HEK293 (cell line): ENCODE measurements at regions not wholly inside any gene's neighbourhood (a gene's known extent, or its start where the extent isn't known, plus 50 kb on each side); places are given as distances from the start of the nearest gene placed in this dataset.

Source experiments
- CTCF ChIA-PET: fragments of 350-600 bp; formaldehyde crosslinking; extraction: SDS; loops from one replicate; lab custom pipeline; 2021; ENCODE audit warnings: antibody characterized with exemption; lab: Yijun Ruan, JAX
- POLR2A ChIA-PET: fragments of 300-600 bp; formaldehyde crosslinking; extraction: SDS; loops from one replicate; lab custom pipeline; 2020; ENCODE audit warnings: antibody characterized with exemption, inconsistent platforms; lab: Yijun Ruan, JAX
- H3K27ac ChIP-seq: fragments of 200-500 bp; sonication (Bioruptor generic); 2 replicates; pipeline ENCODE4 v1.5.1; 2014; ENCODE audit warnings: low read depth, low read length, control low read depth, inconsistent platforms; ENCODE audit errors: extremely low read depth
- H3K36me3 ChIP-seq, 2 experiments: fragments of 200-500 bp in 1 of 2; sonication (Bioruptor generic) in 1 of 2; 1 replicate in 1 of 2; 2 replicates in 1 of 2; pipeline ENCODE4 v1.5.1; 2014 to 2017; ENCODE audit warnings: inconsistent platforms in 2 of 2, low read length in 2 of 2; ENCODE audit not compliant: control insufficient read depth in 2 of 2, insufficient read depth in 1 of 2
- H3K4me1 ChIP-seq: fragments of 200-500 bp; sonication (Bioruptor generic); 2 replicates; pipeline ENCODE4 v1.5.1; 2014; ENCODE audit warnings: mild to moderate bottlenecking, low read length, inconsistent platforms; ENCODE audit not compliant: control insufficient read depth, insufficient read depth
- H3K4me3 ChIP-seq: 2 replicates; pipeline ENCODE4 v1.5.1; 2011; ENCODE audit warnings: low read depth, mild to moderate bottlenecking, control low read depth, low read length, moderate library complexity
- H3K9me3 ChIP-seq: fragments of 200-500 bp; sonication (Bioruptor generic); 2 replicates; pipeline ENCODE4 v1.5.1; 2014; ENCODE audit warnings: low read depth, low read length, inconsistent platforms; ENCODE audit not compliant: control insufficient read depth, insufficient read depth
- BCL11B ChIP-seq: fragments of 450-650 bp; formaldehyde crosslinking; IDR thresholded peaks from 2 replicates; pipeline ENCODE4 v1.5.1; 2016; ENCODE audit warnings: low read depth, missing biosample characterization, missing genetic modification characterization
- CTCF ChIP-seq: fragments of 450-650 bp; formaldehyde crosslinking; IDR thresholded peaks from 2 replicates; pipeline ENCODE4 v1.5.1; 2016; ENCODE audit warnings: missing biosample characterization, missing genetic modification characterization
- EGR2 ChIP-seq: fragments of 450-650 bp; formaldehyde crosslinking; IDR thresholded peaks from 2 replicates; pipeline ENCODE4 v1.5.1; 2016; ENCODE audit warnings: low read depth, missing biosample characterization, missing genetic modification characterization
- HOXC10 ChIP-seq: sonication (generic); formaldehyde crosslinking; IDR thresholded peaks from 2 replicates; pipeline ENCODE4 v1.8.1; 2023; ENCODE audit warnings: mild to moderate bottlenecking, missing genetic modification reagents
- HOXD13 ChIP-seq: sonication (generic); formaldehyde crosslinking; IDR thresholded peaks from 2 replicates; pipeline ENCODE4 v1.8.0; 2022; ENCODE audit warnings: missing genetic modification reagents, borderline replicate concordance
- IKZF3 ChIP-seq: fragments of 450-650 bp; IDR thresholded peaks from 2 replicates; pipeline ENCODE4 v1.5.0; 2018; ENCODE audit warnings: missing biosample characterization, mild to moderate bottlenecking, missing genetic modification characterization, moderate library complexity
- SCRT1 ChIP-seq: fragments of 450-650 bp; formaldehyde crosslinking; IDR thresholded peaks from 2 replicates; pipeline ENCODE4 v1.5.1; 2016; ENCODE audit warnings: missing biosample characterization, missing genetic modification characterization, borderline replicate concordance
- SP7 ChIP-seq: fragments of 450-650 bp; formaldehyde crosslinking; IDR thresholded peaks from 2 replicates; pipeline ENCODE4 v1.5.1; 2016; ENCODE audit warnings: missing biosample characterization, missing genetic modification characterization
- TRIM28 ChIP-seq: IDR thresholded peaks from 2 replicates; pipeline ENCODE4 v1.6.1; 2011; ENCODE audit warnings: low read length, control low read depth, borderline replicate concordance
- YY2 ChIP-seq: fragments of 450-650 bp; formaldehyde crosslinking; IDR thresholded peaks from 2 replicates; pipeline ENCODE4 v1.5.1; 2016; ENCODE audit warnings: missing biosample characterization, missing genetic modification characterization
- ZBTB20 ChIP-seq: fragments of 450-650 bp; formaldehyde crosslinking; IDR thresholded peaks from 2 replicates; pipeline ENCODE4 v1.5.1; 2016; ENCODE audit warnings: missing biosample characterization, missing genetic modification characterization
- ZFHX2 ChIP-seq: fragments of 450-650 bp; formaldehyde crosslinking; conservative IDR thresholded peaks from 2 replicates; pipeline ENCODE4 v1.5.1; 2016; ENCODE audit warnings: missing biosample characterization, missing genetic modification characterization
- ZFP41 ChIP-seq: fragments of 450-650 bp; formaldehyde crosslinking; IDR thresholded peaks from 2 replicates; pipeline ENCODE4 v1.5.1; 2016; ENCODE audit warnings: missing biosample characterization, missing genetic modification characterization, borderline replicate concordance
- ZFP69B ChIP-seq: fragments of 450-650 bp; formaldehyde crosslinking; IDR thresholded peaks from 2 replicates; pipeline ENCODE4 v1.5.1; 2016; ENCODE audit warnings: missing biosample characterization, missing genetic modification characterization
- ZNF132 ChIP-seq: fragments of 450-650 bp; formaldehyde crosslinking; IDR thresholded peaks from 2 replicates; pipeline ENCODE4 v1.5.1; 2017; ENCODE audit warnings: missing biosample characterization, missing genetic modification characterization, borderline replicate concordance
- ZNF157 ChIP-seq: fragments of 450-650 bp; formaldehyde crosslinking; IDR thresholded peaks from 2 replicates; pipeline ENCODE4 v1.5.1; 2016; ENCODE audit warnings: missing biosample characterization, missing genetic modification characterization
- ZNF202 ChIP-seq: fragments of 450-650 bp; formaldehyde crosslinking; IDR thresholded peaks from 2 replicates; pipeline ENCODE4 v1.5.1; 2016; ENCODE audit warnings: missing biosample characterization, missing genetic modification characterization, borderline replicate concordance
- ZNF302 ChIP-seq: fragments of 450-650 bp; formaldehyde crosslinking; IDR thresholded peaks from 2 replicates; pipeline ENCODE4 v1.5.1; 2016; ENCODE audit warnings: missing biosample characterization, missing genetic modification characterization, low read depth
- ZNF324 ChIP-seq: fragments of 450-650 bp; formaldehyde crosslinking; IDR thresholded peaks from 2 replicates; pipeline ENCODE4 v1.5.1; 2016; ENCODE audit warnings: missing biosample characterization, missing genetic modification characterization
- ZNF362 ChIP-seq: fragments of 450-650 bp; formaldehyde crosslinking; IDR thresholded peaks from 2 replicates; pipeline ENCODE4 v1.5.1; 2016; ENCODE audit warnings: missing biosample characterization, missing genetic modification characterization
- ZNF529 ChIP-seq: fragments of 450-650 bp; formaldehyde crosslinking; IDR thresholded peaks from 2 replicates; pipeline ENCODE4 v1.5.1; 2017; ENCODE audit warnings: missing genetic modification characterization, missing biosample characterization; ENCODE audit not compliant: insufficient replicate concordance
- ZNF558 ChIP-seq: fragments of 450-650 bp; formaldehyde crosslinking; IDR thresholded peaks from 2 replicates; pipeline ENCODE4 v1.5.1; 2016; ENCODE audit warnings: missing biosample characterization, missing genetic modification characterization
- ZNF571 ChIP-seq: fragments of 450-650 bp; formaldehyde crosslinking; IDR thresholded peaks from 2 replicates; pipeline ENCODE4 v1.5.0; 2017; ENCODE audit warnings: missing biosample characterization, missing genetic modification characterization
- ZNF704 ChIP-seq: fragments of 450-650 bp; formaldehyde crosslinking; IDR thresholded peaks from 2 replicates; pipeline ENCODE4 v1.5.1; 2016; ENCODE audit warnings: missing biosample characterization, missing genetic modification characterization
- ZNF792 ChIP-seq: fragments of 450-650 bp; formaldehyde crosslinking; IDR thresholded peaks from 2 replicates; pipeline ENCODE4 v1.5.1; 2016; ENCODE audit warnings: missing biosample characterization, missing genetic modification characterization
- TF ChIP-seq, protein P1 (sequence below): fragments of 450-650 bp; formaldehyde crosslinking; IDR thresholded peaks from 2 replicates; pipeline ENCODE4 v1.5.1; 2016; ENCODE audit warnings: missing biosample characterization, missing genetic modification characterization

- TF ChIP-seq EGR2 (tag by site-specific recombination), result no peak
- TF ChIP-seq ZNF571 (tag by site-specific recombination), result no peak
- TF ChIP-seq BCL11B (tag by site-specific recombination), result no peak
- TF ChIP-seq HOXD13, result no peak
- no peak for TF ChIP-seq SP7 (tag by site-specific recombination)
Measured at GRCh38 chr6:112439432-112439831, 92.3 kb downstream of the RFPL4B start (continued).

- POLR2A ChIA-PET, result no interaction called here
- Histone ChIP-seq H3K36me3 (no peaks in the 10 kb centered on the region), H3K4me3 (no peak overlapping the region), H3K9me3 (no peaks in the 10 kb centered on the region)
- CTCF ChIA-PET, result interaction anchor here (1.4 kb wide), 1 partner anchor 28 kb away, joined by 4 read pairs; no protein-coding TSS in a partner anchor
- TF ChIP-seq ZNF571 (tag by site-specific recombination), result no peak
- TF ChIP-seq ZNF132 (tag by site-specific recombination), result no peak
- no peak for TF ChIP-seq ZFP41
- TF ChIP-seq, protein P1, sequence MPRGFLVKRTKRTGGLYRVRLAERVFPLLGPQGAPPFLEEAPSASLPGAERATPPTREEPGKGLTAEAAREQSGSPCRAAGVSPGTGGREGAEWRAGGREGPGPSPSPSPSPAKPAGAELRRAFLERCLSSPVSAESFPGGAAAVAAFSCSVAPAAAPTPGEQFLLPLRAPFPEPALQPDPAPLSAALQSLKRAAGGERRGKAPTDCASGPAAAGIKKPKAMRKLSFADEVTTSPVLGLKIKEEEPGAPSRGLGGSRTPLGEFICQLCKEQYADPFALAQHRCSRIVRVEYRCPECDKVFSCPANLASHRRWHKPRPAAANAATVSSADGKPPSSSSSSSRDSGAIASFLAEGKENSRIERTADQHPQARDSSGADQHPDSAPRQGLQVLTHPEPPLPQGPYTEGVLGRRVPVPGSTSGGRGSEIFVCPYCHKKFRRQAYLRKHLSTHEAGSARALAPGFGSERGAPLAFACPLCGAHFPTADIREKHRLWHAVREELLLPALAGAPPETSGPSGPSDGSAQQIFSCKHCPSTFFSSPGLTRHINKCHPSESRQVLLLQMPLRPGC (tag by site-specific recombination), result no peak
- no peak for TF ChIP-seq ZNF302 (tag by site-specific recombination)
- no peak for TF ChIP-seq TRIM28
- no peak for TF ChIP-seq ZNF558 (tag by site-specific recombination)
- TF ChIP-seq ZNF157 (tag by site-specific recombination), result no peak
- TF ChIP-seq HOXC10 (CRISPR knock-in tag), result no peak
- no peak for TF ChIP-seq SP7 (tag by site-specific recombination)
- no peak for TF ChIP-seq ZBTB20
- no peak for TF ChIP-seq ZFHX2 (tag by site-specific recombination)
- TF ChIP-seq ZFP69B (tag by site-specific recombination), result no peak
- TF ChIP-seq ZNF704 (tag by site-specific recombination), result no peak
- TF ChIP-seq IKZF3 (tag by site-specific recombination), result no peak
- no peak for TF ChIP-seq ZNF529 (tag by site-specific recombination)
- TF ChIP-seq, all 188 proteins: peak for 0
- H3K27ac ChIP-seq, result no peak overlapping the region
- 0 out of 2 replicates have a peak, but pooled peaks cover 7% of the 10 kb centered on the region for H3K4me1 ChIP-seq
Measured at GRCh38 chr6:112441607-112442006, 94.5 kb downstream of the RFPL4B start.

DNA sequence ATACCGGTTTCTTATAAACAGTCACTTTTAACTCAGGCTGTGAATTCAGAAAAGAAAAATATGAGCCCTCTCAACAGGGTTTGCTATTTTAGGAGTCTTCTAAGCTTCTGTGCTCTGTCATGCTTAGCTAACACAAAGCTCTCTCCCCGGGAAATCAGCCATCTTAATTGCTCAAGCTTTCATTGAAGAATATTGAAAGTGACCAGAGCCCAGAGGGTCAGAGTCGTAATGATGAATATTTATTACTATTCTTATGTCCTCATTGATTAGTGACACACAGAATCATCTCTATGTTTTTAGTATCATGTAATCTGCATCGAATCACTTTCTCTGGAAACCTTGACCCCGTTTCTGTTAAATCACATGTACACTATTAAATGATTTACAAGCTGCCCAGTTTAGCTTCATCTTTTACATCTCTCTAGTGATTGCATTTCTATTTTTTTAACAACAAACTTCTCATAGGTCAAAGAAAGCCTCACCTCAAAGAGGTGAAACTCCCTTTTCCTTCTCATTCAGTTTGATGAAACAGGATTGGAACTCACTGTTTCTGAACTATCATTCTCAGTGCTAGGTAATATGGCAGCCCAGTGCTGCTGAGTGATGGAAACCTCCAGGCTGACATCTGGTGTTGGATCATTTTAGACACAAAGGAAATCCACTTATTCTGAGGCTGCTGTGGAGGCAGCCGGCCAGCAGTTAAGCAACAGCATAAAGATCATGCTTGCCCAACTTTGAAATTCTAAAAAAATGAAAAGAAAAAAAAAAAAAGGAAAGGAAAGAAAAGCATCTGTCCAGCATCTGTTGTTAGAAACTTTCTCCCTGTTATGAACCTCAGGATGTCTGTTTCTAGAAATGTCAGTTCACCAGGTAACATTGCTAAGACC, 96.3 kb downstream of the RFPL4B start:
- ChIA-PET CTCF (interaction anchor here (0.5 to 1.0 kb wide), 2 partner anchors 14 to 1235 kb away, joined by 3 read pairs; no protein-coding TSS in a partner anchor), POLR2A (interaction anchor here (0.6 kb wide), 1 partner anchor 16 kb away, joined by 3 read pairs; no protein-coding TSS in a partner anchor)
- Histone ChIP-seq H3K9me3 (no peaks in the 10 kb centered on the region), H3K27ac (no peak overlapping the region), H3K4me1 (no peaks in the 10 kb centered on the region), H3K36me3 (no peaks in the 10 kb centered on the region), H3K4me3 (no peak overlapping the region)
- TF ChIP-seq SCRT1 (tag by site-specific recombination), result no peak
- TF ChIP-seq ZNF324 (tag by site-specific recombination), result no peak
- TF ChIP-seq CTCF (tag by site-specific recombination), result no peak
- TF ChIP-seq ZNF362 (tag by site-specific recombination), result 0 out of 2 replicates have a peak, but pooled peaks have one; percentile 27
- TF ChIP-seq YY2 (tag by site-specific recombination), result no peak; the same call in 1 of the 2 replicates
- no peak for TF ChIP-seq ZNF202
- TF ChIP-seq ZNF792, result no peak
